ENCODE measurements at regions not wholly inside any gene's neighbourhood (a gene's known extent, or its start where the extent isn't known, plus 50 kb on each side); places are given as distances from the start of the nearest gene placed in this dataset.

- Histone ChIP-seq H3K4me1 (ENCODE audit: insufficient read depth, low read length) (no peaks in the 10 kb centered on the region), H3K27me3 (ENCODE audit: control insufficient read depth in 1 of 2, insufficient read depth in 2 of 2, low read length in 2 of 2) (no peaks in the 10 kb centered on the region), H3K4me3 (ENCODE audit: low read depth in 1 of 2, low read length in 2 of 2) (no peak overlapping the region), H3K36me3 (ENCODE audit: insufficient read depth, low read length) (no peaks in the 10 kb centered on the region), H3K27ac (ENCODE audit: low read depth, low read length) (no peak overlapping the region), H3K9me3 (ENCODE audit: low read length) (no peaks in the 10 kb centered on the region), H3K9ac (ENCODE audit: low read length) (no peak overlapping the region)
These were observed 95.6 kb upstream of the BCL6 start for GRCh38 chr3:187840856-187841255.

DNA sequence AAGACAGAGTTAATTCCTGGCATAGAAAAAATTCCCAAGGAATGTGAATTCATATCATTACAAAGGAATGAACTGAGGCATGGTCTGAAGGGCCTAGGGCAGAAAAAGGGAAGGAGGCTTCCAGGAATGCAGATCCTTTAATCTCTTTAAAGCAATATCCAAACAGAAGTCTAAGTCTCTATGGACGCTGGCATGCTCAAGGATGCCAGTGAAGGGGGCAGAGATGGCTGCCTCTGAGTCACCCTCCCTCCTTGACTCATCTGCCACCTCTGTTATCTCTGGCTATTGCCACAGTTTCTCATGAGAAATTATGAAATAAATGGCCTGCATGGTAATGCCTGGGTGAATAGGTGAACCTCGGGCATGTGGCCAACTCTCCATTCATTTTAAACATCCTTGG lies 96.3 kb upstream of the BCL6 start:
- Histone ChIP-seq H3K9me3 (ENCODE audit: low read length) (no peaks in the 10 kb centered on the region), H3K9ac (ENCODE audit: low read length) (no peak overlapping the region), H3K4me1 (ENCODE audit: insufficient read depth, low read length) (no peaks in the 10 kb centered on the region), H3K36me3 (ENCODE audit: insufficient read depth, low read length) (no peaks in the 10 kb centered on the region), H3K27me3 (ENCODE audit: control insufficient read depth in 1 of 2, insufficient read depth in 2 of 2, low read length in 2 of 2) (no peaks in the 10 kb centered on the region), H3K27ac (ENCODE audit: low read depth, low read length) (no peak overlapping the region), H3K4me3 (ENCODE audit: low read depth in 1 of 2, low read length in 2 of 2) (no peak overlapping the region)

GRCh38 chr3:187843654-187844053 lies 98.4 kb upstream of the BCL6 start:
- no peak overlapping the region for H3K9ac ChIP-seq (ENCODE audit: low read length)
- no peaks in the 10 kb centered on the region for H3K9me3 ChIP-seq (ENCODE audit: low read length)
- no peaks in the 10 kb centered on the region for H3K4me1 ChIP-seq (ENCODE audit: insufficient read depth, low read length)
- H3K4me3 ChIP-seq (ENCODE audit: low read depth in 1 of 2, low read length in 2 of 2), result no peak overlapping the region
- no peaks in the 10 kb centered on the region for H3K27me3 ChIP-seq (ENCODE audit: control insufficient read depth in 1 of 2, insufficient read depth in 2 of 2, low read length in 2 of 2)
- no peaks in the 10 kb centered on the region for H3K36me3 ChIP-seq (ENCODE audit: insufficient read depth, low read length)
- no peak overlapping the region for H3K27ac ChIP-seq (ENCODE audit: low read depth, low read length)

- Histone ChIP-seq H3K9ac (ENCODE audit: low read length) (no peak overlapping the region), H3K36me3 (ENCODE audit: insufficient read depth, low read length) (no peaks in the 10 kb centered on the region), H3K4me1 (ENCODE audit: insufficient read depth, low read length) (no peaks in the 10 kb centered on the region), H3K9me3 (ENCODE audit: low read length) (no peaks in the 10 kb centered on the region), H3K4me3 (ENCODE audit: low read depth in 1 of 2, low read length in 2 of 2) (no peak overlapping the region), H3K27me3 (ENCODE audit: control insufficient read depth in 1 of 2, insufficient read depth in 2 of 2, low read length in 2 of 2) (no peaks in the 10 kb centered on the region), H3K27ac (ENCODE audit: low read depth, low read length) (no peak overlapping the region)
These were observed 99.4 kb upstream of the BCL6 start for GRCh38 chr3:187844708-187845107.

DNA sequence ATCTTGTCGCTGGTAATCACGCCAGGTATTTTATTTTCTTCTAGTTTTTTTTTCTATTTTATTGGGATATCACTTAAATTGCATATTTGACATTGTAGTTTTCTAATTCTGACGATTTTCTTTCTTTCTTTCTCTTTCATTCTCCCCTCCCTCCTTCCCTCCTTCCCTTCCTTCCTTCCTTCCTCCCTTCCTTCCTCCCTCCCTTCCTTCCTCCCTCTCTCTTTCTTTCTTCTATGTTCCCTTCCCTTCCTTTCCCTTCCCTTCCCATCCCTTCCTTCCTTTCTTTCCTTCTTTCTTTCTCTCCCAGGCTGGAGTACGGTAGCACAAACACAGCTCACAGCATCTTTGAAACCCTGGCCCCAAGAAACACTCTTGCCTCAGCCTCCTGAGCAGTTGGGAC lies 100.6 kb upstream of the BCL6 start:
- Histone ChIP-seq H3K4me3 (ENCODE audit: low read depth in 1 of 2, low read length in 2 of 2) (no peak overlapping the region), H3K9ac (ENCODE audit: low read length) (no peak overlapping the region), H3K9me3 (ENCODE audit: low read length) (no peaks in the 10 kb centered on the region), H3K4me1 (ENCODE audit: insufficient read depth, low read length) (no peaks in the 10 kb centered on the region), H3K27ac (ENCODE audit: low read depth, low read length) (no peak overlapping the region), H3K36me3 (ENCODE audit: insufficient read depth, low read length) (no peaks in the 10 kb centered on the region), H3K27me3 (ENCODE audit: control insufficient read depth in 1 of 2, insufficient read depth in 2 of 2, low read length in 2 of 2) (no peaks in the 10 kb centered on the region)

- H3K27ac ChIP-seq (ENCODE audit: low read depth, low read length), result no peak overlapping the region
- H3K4me1 ChIP-seq (ENCODE audit: insufficient read depth, low read length), result no peaks in the 10 kb centered on the region
- no peaks in the 10 kb centered on the region for H3K36me3 ChIP-seq (ENCODE audit: insufficient read depth, low read length)
- no peak overlapping the region for H3K9ac ChIP-seq (ENCODE audit: low read length)
- no peaks in the 10 kb centered on the region for H3K27me3 ChIP-seq (ENCODE audit: control insufficient read depth in 1 of 2, insufficient read depth in 2 of 2, low read length in 2 of 2)
- no peak overlapping the region for H3K4me3 ChIP-seq (ENCODE audit: low read depth in 1 of 2, low read length in 2 of 2)
- no peaks in the 10 kb centered on the region for H3K9me3 ChIP-seq (ENCODE audit: low read length)
These were observed 103.1 kb upstream of the BCL6 start for GRCh38 chr3:187848401-187848800.

DNA sequence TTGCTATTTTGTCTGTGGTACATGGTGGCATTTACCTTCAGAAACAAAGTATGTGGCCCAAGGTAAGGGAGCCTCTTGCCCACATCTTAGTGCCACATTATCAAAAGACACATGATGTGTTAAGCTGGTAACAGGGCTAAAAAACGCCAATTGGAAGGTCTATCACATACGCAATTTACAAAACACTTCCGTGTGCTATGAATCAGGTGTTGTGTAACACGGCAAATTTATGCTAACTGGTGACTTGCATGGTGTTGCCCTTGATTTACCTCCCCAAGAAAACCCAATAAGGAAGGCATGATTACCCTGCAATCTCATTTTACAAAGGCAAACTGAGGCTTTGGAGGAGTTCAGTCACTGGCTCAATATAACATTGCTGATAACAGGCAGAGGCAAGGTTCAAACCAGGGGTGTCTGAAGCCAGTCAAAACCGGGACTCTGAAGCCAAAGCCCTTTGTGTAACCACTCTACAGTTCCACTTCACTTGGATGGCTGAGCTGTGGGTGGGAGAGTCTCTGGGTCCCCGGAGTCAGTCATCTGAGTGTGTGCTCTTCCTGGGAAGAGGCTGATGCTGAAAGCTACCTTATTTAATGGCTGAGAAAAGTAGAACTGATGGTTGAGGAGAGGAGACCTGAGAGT lies 103.9 kb upstream of the BCL6 start:
- Histone ChIP-seq H3K36me3 (ENCODE audit: insufficient read depth, low read length) (no peaks in the 10 kb centered on the region), H3K4me1 (ENCODE audit: insufficient read depth, low read length) (no peaks in the 10 kb centered on the region), H3K9ac (ENCODE audit: low read length) (no peak overlapping the region), H3K27ac (ENCODE audit: low read depth, low read length) (no peak overlapping the region), H3K4me3 (ENCODE audit: low read depth in 1 of 2, low read length in 2 of 2) (no peak overlapping the region), H3K9me3 (ENCODE audit: low read length) (no peaks in the 10 kb centered on the region), H3K27me3 (ENCODE audit: control insufficient read depth in 1 of 2, insufficient read depth in 2 of 2, low read length in 2 of 2) (no peaks in the 10 kb centered on the region)

GRCh38 chr3:187850258-187850921 lies 105.1 kb upstream of the BCL6 start:
- no peak overlapping the region for H3K4me3 ChIP-seq (ENCODE audit: low read depth in 1 of 2, low read length in 2 of 2)
- no peaks in the 10 kb centered on the region for H3K36me3 ChIP-seq (ENCODE audit: insufficient read depth, low read length)
- H3K4me1 ChIP-seq (ENCODE audit: insufficient read depth, low read length), result no peaks in the 10 kb centered on the region
- no peak overlapping the region for H3K27ac ChIP-seq (ENCODE audit: low read depth, low read length)
- no peaks in the 10 kb centered on the region for H3K27me3 ChIP-seq (ENCODE audit: control insufficient read depth in 1 of 2, insufficient read depth in 2 of 2, low read length in 2 of 2)
- H3K9ac ChIP-seq (ENCODE audit: low read length), result no peak overlapping the region
- no peaks in the 10 kb centered on the region for H3K9me3 ChIP-seq (ENCODE audit: low read length)

DNA sequence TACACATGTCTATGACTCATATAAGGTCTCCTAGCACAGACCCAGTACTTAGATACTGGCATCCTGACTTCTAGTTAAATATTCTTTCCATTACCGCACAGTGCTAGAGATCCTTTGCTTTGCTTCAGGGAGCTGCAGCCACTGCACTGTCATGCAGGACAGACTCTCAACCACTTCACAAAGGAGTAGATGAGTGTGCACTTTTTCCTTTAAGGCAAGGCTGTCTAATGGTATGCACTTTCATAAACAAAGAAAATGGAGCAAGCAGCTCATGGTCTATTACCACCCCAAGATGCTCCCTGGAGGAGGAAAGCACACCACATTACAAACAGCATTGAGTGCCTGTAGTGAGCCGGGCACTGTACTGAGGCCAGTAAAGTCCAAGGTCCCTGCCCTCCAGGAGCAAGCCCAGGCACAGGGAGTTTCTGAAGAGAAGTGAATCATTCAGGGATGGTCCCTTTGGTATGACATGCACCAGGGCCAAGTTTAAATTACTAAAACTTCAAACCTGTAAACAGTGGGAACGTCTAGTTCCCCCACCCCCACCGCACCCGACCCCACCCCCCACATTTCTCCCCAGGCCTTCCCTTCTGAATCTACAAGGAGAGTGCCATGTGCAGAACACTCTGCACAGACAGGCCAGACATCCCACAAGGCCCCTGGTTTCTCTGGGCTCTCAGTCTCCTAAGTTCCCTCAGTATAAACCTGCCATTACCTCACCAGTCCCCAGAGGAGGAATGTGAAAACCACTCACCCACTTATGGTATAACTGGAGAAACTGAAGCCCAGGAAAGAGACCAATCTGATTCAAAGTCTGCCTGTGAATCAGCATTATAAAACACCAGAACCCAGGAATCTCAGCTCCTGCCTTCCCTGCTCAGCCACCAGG lies 107.8 kb upstream of the BCL6 start:
- no peaks in the 10 kb centered on the region for H3K36me3 ChIP-seq (ENCODE audit: insufficient read depth, low read length)
- no peak overlapping the region for H3K4me3 ChIP-seq (ENCODE audit: low read depth in 1 of 2, low read length in 2 of 2)
- no peaks in the 10 kb centered on the region for H3K27me3 ChIP-seq (ENCODE audit: control insufficient read depth in 1 of 2, insufficient read depth in 2 of 2, low read length in 2 of 2)
- H3K27ac ChIP-seq (ENCODE audit: low read depth, low read length), result no peak overlapping the region
- no peak overlapping the region for H3K9ac ChIP-seq (ENCODE audit: low read length)
- H3K9me3 ChIP-seq (ENCODE audit: low read length), result no peaks in the 10 kb centered on the region
- H3K4me1 ChIP-seq (ENCODE audit: insufficient read depth, low read length), result no peaks in the 10 kb centered on the region

DNA sequence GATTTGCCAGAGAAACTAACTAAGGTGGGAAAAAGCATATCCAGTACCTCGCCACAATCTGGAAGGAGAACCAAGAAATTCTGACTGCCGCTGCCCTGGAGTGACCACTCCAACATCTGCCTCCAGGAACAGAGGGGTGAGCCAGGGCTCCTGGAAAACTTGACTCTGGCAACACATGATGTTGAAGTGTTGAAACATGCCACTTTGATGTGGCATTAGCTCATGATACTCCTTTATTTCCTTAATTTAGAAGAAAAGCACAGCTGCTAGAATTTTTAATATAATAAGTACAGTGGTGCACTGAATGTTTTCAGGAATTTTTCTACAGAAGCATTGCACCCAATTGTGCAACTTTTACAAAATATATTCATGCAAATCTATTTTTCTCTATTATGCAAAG lies 109.9 kb upstream of the BCL6 start:
- Histone ChIP-seq H3K9ac (ENCODE audit: low read length) (no peak overlapping the region), H3K9me3 (ENCODE audit: low read length) (no peaks in the 10 kb centered on the region), H3K27me3 (ENCODE audit: control insufficient read depth in 1 of 2, insufficient read depth in 2 of 2, low read length in 2 of 2) (no peaks in the 10 kb centered on the region), H3K4me3 (ENCODE audit: low read depth in 1 of 2, low read length in 2 of 2) (no peak overlapping the region), H3K36me3 (ENCODE audit: insufficient read depth, low read length) (no peaks in the 10 kb centered on the region), H3K4me1 (ENCODE audit: insufficient read depth, low read length) (no peaks in the 10 kb centered on the region), H3K27ac (ENCODE audit: low read depth, low read length) (no peak overlapping the region)

GRCh38 chr3:187856555-187856954 lies 111.3 kb upstream of the BCL6 start:
- Histone ChIP-seq H3K27me3 (ENCODE audit: control insufficient read depth in 1 of 2, insufficient read depth in 2 of 2, low read length in 2 of 2) (no peaks in the 10 kb centered on the region), H3K9me3 (ENCODE audit: low read length) (no peaks in the 10 kb centered on the region), H3K27ac (ENCODE audit: low read depth, low read length) (no peak overlapping the region), H3K4me1 (ENCODE audit: insufficient read depth, low read length) (no peaks in the 10 kb centered on the region), H3K9ac (ENCODE audit: low read length) (no peak overlapping the region), H3K4me3 (ENCODE audit: low read depth in 1 of 2, low read length in 2 of 2) (no peak overlapping the region), H3K36me3 (ENCODE audit: insufficient read depth, low read length) (no peaks in the 10 kb centered on the region)
